Lung (tissue), 11 donors: ENCODE measurements at regions not wholly inside any gene's neighbourhood (a gene's known extent, or its start where the extent isn't known, plus 50 kb on each side); places are given as distances from the start of the nearest gene placed in this dataset.

Experiments used
- ATAC-seq: fragments of 200-7000 bp; cut with Tn5 transposase; one replicate; pipeline ENCODE4 v1.9.1; 2020; ENCODE audit warnings: moderate number of reproducible peaks; ENCODE audit not compliant: insufficient read depth, low FRiP score
- DNase-seq, 3 donors: peaks; one replicate each; pipeline ENCODE4 v3.0.0-alpha.2; 2013 to 2017
- H3K27ac ChIP-seq, 2 donors: one replicate each; pipeline ENCODE4 v1.5.1; 2013; ENCODE audit warnings: mild to moderate bottlenecking in 2 of 2, moderate library complexity in 2 of 2, control low read depth in 1 of 2, inconsistent platforms in 1 of 2, low read depth in 1 of 2, low read length in 1 of 2
- H3K27me3 ChIP-seq, 3 donors: one replicate each; pipeline ENCODE4 v1.5.1; 2013; ENCODE audit warnings: low read length in 2 of 3; ENCODE audit not compliant: control insufficient read depth in 3 of 3, insufficient read depth in 3 of 3
- H3K36me3 ChIP-seq, 4 donors: one replicate each; pipeline ENCODE4 v1.5.1; 2013; ENCODE audit warnings: low read length in 4 of 4, mild to moderate bottlenecking in 1 of 4, moderate library complexity in 1 of 4; ENCODE audit not compliant: control insufficient read depth in 4 of 4, insufficient read depth in 4 of 4
- H3K4me1 ChIP-seq, 5 donors: one replicate each; pipeline ENCODE4 v1.5.1; 2013; ENCODE audit warnings: low read length in 5 of 5, mild to moderate bottlenecking in 2 of 5, moderate library complexity in 1 of 5; ENCODE audit not compliant: control insufficient read depth in 5 of 5, insufficient read depth in 5 of 5
- H3K4me3 ChIP-seq: one replicate; pipeline ENCODE4 v1.5.1; 2013; ENCODE audit warnings: mild to moderate bottlenecking, control low read depth, moderate library complexity
- H3K9ac ChIP-seq, 2 donors: one replicate each; pipeline ENCODE4 v1.5.1; 2013; ENCODE audit warnings: low read length in 2 of 2, control low read depth in 1 of 2; ENCODE audit not compliant: insufficient read depth in 1 of 2
- H3K9me3 ChIP-seq, 4 donors: one replicate each; pipeline ENCODE4 v1.5.1; 2013; ENCODE audit warnings: low read length in 3 of 4, mild to moderate bottlenecking in 1 of 4, moderate library complexity in 1 of 4; ENCODE audit not compliant: control insufficient read depth in 4 of 4, insufficient read depth in 3 of 4
- CTCF ChIP-seq: IDR thresholded peaks from 2 replicates; pipeline ENCODE4 v1.5.1; 2012; ENCODE audit warnings: mild to moderate bottlenecking; ENCODE audit errors: control extremely low read depth, extremely low read depth
- WGBS, 2 donors: extraction: QIAGEN DNeasy Blood & Tissue Kit; methylation state at CpG; one replicate each; pipeline ENCODE4 v1.1.7; 2013; 5-methylcytosine and 5-hydroxymethylcytosine counted together
- donor health status: control.
- donor health status: control.
- donor health status: Bipolar disorder and iron deficiency.
- donor health status: healthy.
- donor health status: DM: yes; HTN: yes; CAD: no.

GRCh38 chr11:13118194-13118593, 109.1 kb downstream of the RASSF10 start:
- WGBS, 2 donors = 76 to 79% methylated on average over 5 of the region's 5 CpGs
- DNase-seq (no peak), ATAC-seq (no peak)

GRCh38 chr11:13118650-13119049, 109.5 kb downstream of the RASSF10 start:
- ATAC-seq (no peak), DNase-seq (no peak)
- peaks cover 0 to 4% (median 0%) of the 10 kb centered on the region in 4 donors for H3K9me3 ChIP-seq
- no peak overlapping the region for H3K9ac ChIP-seq
- no peaks in the 10 kb centered on the region for H3K27me3 ChIP-seq
- no peaks in the 10 kb centered on the region for H3K36me3 ChIP-seq
- no peak for TF ChIP-seq CTCF
- no peak overlapping the region for H3K27ac ChIP-seq
- H3K4me3 ChIP-seq = no peak overlapping the region
- 91 to 95% methylated on average over 3 of the region's 3 CpGs for WGBS, 2 donors
- H3K4me1 ChIP-seq = no peaks in the 10 kb centered on the region

More at GRCh38 chr11:13118194-13118593, 109.1 kb downstream of the RASSF10 start:
- Histone ChIP-seq H3K9me3 (peaks cover 0 to 3% (median 0%) of the 10 kb centered on the region in 4 donors), H3K4me3 (no peak overlapping the region), H3K27me3 (no peaks in the 10 kb centered on the region), H3K9ac (no peak overlapping the region), H3K27ac (no peak overlapping the region), H3K4me1 (no peaks in the 10 kb centered on the region), H3K36me3 (no peaks in the 10 kb centered on the region)
- TF ChIP-seq CTCF = no peak

- no peaks in the 10 kb centered on the region for H3K36me3 ChIP-seq
- H3K4me1 ChIP-seq = no peaks in the 10 kb centered on the region
- no peak for DNase-seq
- no peak overlapping the region for H3K9ac ChIP-seq
- 95 to 100% methylated on average over 2 of the region's 2 CpGs for WGBS, 2 donors
- ATAC-seq = no peak
- no peaks in the 10 kb centered on the region for H3K27me3 ChIP-seq
- TF ChIP-seq CTCF = no peak
- no peak overlapping the region for H3K4me3 ChIP-seq
- no peak overlapping the region for H3K27ac ChIP-seq
- H3K9me3 ChIP-seq = peaks cover 0 to 4% (median 0%) of the 10 kb centered on the region in 4 donors
These were observed 110.2 kb downstream of the RASSF10 start for GRCh38 chr11:13119361-13119760.

GRCh38 chr11:13119941-13120520, 110.9 kb downstream of the RASSF10 start:
- H3K9me3 ChIP-seq = peaks cover 0 to 4% (median 0%) of the 10 kb centered on the region in 4 donors
- H3K4me1 ChIP-seq = no peaks in the 10 kb centered on the region
- H3K4me3 ChIP-seq = no peak overlapping the region
- no peak overlapping the region for H3K27ac ChIP-seq
- TF ChIP-seq CTCF = no peak
- DNase-seq (no peak), ATAC-seq (no peak)
- 94 to 100% methylated on average over 1 of the region's 1 CpG for WGBS, 2 donors
- H3K9ac ChIP-seq = no peak overlapping the region
- no peaks in the 10 kb centered on the region for H3K27me3 ChIP-seq
- H3K36me3 ChIP-seq = no peaks in the 10 kb centered on the region
